Endodermal cell (in vitro differentiated cells): ENCODE measurements at regions not wholly inside any gene's neighbourhood (a gene's known extent, or its start where the extent isn't known, plus 50 kb on each side); places are given as distances from the start of the nearest gene placed in this dataset.

Source experiments
- DNase-seq: peaks from one replicate; pipeline ENCODE4 v3.0.0-alpha.2; 2017
- H3K27ac ChIP-seq: 2 replicates; pipeline ENCODE4 v1.5.1; 2013; ENCODE audit warnings: mild to moderate bottlenecking, low read depth, low read length, moderate library complexity
- H3K27me3 ChIP-seq: 2 replicates; pipeline ENCODE4 v1.6.1; 2013; ENCODE audit warnings: mild to moderate bottlenecking, low read length, moderate library complexity; ENCODE audit not compliant: insufficient read depth, control insufficient read depth, poor library complexity, severe bottlenecking
- H3K36me3 ChIP-seq: 2 replicates; pipeline ENCODE4 v1.7.0; 2013; ENCODE audit warnings: mild to moderate bottlenecking, low read length, moderate library complexity; ENCODE audit not compliant: control insufficient read depth, insufficient read depth
- H3K4me1 ChIP-seq: one replicate; pipeline ENCODE4 v1.7.0; 2013; ENCODE audit warnings: low read length; ENCODE audit not compliant: control insufficient read depth, insufficient read depth
- H3K4me3 ChIP-seq: 2 replicates; pipeline ENCODE4 v1.5.1; 2013; ENCODE audit warnings: mild to moderate bottlenecking, low read length, moderate library complexity
- H3K9ac ChIP-seq: 2 replicates; pipeline ENCODE4 v1.6.1; 2013; ENCODE audit warnings: mild to moderate bottlenecking, low read length, moderate library complexity; ENCODE audit not compliant: poor library complexity, severe bottlenecking; ENCODE audit errors: extremely low read depth
- H3K9me3 ChIP-seq: 2 replicates; pipeline ENCODE4 v1.6.1; 2013; ENCODE audit warnings: mild to moderate bottlenecking, low read length, moderate library complexity; ENCODE audit not compliant: control insufficient read depth
- H3K27ac Mint-ChIP-seq: 2 replicates; pipeline ENCODE4 v1.8.0; 2020; ENCODE audit warnings: mixed read lengths
- H3K27me3 Mint-ChIP-seq: 2 replicates; pipeline ENCODE4 v1.8.0; 2021; ENCODE audit warnings: mild to moderate bottlenecking, mixed read lengths; ENCODE audit not compliant: insufficient read depth
- H3K36me3 Mint-ChIP-seq: 2 replicates; pipeline ENCODE4 v1.8.0; 2020; ENCODE audit warnings: low read depth, mixed read lengths
- H3K4me1 Mint-ChIP-seq: 2 replicates; pipeline ENCODE4 v1.8.0; 2020; ENCODE audit warnings: mixed read lengths
- H3K4me3 Mint-ChIP-seq: 2 replicates; pipeline ENCODE4 v1.8.0; 2020; ENCODE audit warnings: mild to moderate bottlenecking, moderate library complexity, mixed read lengths
- H3K9me3 Mint-ChIP-seq: 2 replicates; pipeline ENCODE4 v1.8.0; 2020; ENCODE audit warnings: mild to moderate bottlenecking, mixed read lengths
- WGBS, 2 experiments: methylation state at CpG; one replicate each; pipeline versions ENCODE4 v1.1.5 to v1.1.7; 2013; ENCODE audit warnings: missing lambda C conversion rate in 2 of 2, mixed read lengths in 1 of 2; ENCODE audit not compliant: insufficient coverage in 1 of 2, insufficient read length in 1 of 2; 5-methylcytosine and 5-hydroxymethylcytosine counted together
- TF ChIP-seq, protein P1 (sequence below): fragments of 200-600 bp; sonication (generic); conservative IDR thresholded peaks from 2 replicates; pipeline ENCODE4 v1.5.0; 2021; ENCODE audit warnings: antibody characterized with exemption, mild to moderate bottlenecking

DNA sequence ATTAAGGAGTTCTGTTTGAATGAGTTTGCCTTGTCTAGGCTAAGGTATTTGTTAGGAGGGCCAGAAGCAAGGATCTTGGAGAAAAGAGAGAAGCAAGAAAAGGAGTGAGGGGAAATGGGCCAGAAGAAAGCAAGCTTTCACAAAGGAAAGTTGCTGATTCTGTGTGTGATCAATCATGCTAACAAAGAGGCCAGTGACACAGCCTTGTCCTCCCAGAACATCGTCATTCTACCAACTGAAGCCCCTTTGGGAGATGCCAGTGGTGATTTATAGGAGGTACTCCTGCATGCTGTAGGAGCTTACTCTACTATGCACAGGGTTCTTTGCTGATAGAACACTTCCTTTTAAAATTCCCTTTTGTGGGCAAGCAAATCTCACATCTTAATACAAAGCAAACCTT, 449.2 kb upstream of the SPRED2 start:
- peaks cover 2% of the 10 kb centered on the region for H3K27me3 Mint-ChIP-seq
- WGBS, 2 experiments = 92% methylated on average over 1 of the region's 1 CpG; no CpG with 5 or more reads in 1 of the 2 experiments
- Histone ChIP-seq H3K27ac (peak overlapping the region; percentile 69), H3K4me3 (no peak overlapping the region), H3K36me3 (no peaks in the 10 kb centered on the region), H3K27me3 (no peaks in the 10 kb centered on the region), H3K4me1 (no peaks in the 10 kb centered on the region), H3K9me3 (no peaks in the 10 kb centered on the region), H3K9ac (no peak overlapping the region)
- TF ChIP-seq, protein P1, sequence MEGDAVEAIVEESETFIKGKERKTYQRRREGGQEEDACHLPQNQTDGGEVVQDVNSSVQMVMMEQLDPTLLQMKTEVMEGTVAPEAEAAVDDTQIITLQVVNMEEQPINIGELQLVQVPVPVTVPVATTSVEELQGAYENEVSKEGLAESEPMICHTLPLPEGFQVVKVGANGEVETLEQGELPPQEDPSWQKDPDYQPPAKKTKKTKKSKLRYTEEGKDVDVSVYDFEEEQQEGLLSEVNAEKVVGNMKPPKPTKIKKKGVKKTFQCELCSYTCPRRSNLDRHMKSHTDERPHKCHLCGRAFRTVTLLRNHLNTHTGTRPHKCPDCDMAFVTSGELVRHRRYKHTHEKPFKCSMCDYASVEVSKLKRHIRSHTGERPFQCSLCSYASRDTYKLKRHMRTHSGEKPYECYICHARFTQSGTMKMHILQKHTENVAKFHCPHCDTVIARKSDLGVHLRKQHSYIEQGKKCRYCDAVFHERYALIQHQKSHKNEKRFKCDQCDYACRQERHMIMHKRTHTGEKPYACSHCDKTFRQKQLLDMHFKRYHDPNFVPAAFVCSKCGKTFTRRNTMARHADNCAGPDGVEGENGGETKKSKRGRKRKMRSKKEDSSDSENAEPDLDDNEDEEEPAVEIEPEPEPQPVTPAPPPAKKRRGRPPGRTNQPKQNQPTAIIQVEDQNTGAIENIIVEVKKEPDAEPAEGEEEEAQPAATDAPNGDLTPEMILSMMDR = no peak
- H3K27ac Mint-ChIP-seq = no peak overlapping the region
- H3K4me3 Mint-ChIP-seq = no peak overlapping the region
- DNase-seq = no peak
- H3K36me3 Mint-ChIP-seq = no peaks in the 10 kb centered on the region
- peaks cover 12% of the 10 kb centered on the region for H3K4me1 Mint-ChIP-seq
- no peaks in the 10 kb centered on the region for H3K9me3 Mint-ChIP-seq

DNA sequence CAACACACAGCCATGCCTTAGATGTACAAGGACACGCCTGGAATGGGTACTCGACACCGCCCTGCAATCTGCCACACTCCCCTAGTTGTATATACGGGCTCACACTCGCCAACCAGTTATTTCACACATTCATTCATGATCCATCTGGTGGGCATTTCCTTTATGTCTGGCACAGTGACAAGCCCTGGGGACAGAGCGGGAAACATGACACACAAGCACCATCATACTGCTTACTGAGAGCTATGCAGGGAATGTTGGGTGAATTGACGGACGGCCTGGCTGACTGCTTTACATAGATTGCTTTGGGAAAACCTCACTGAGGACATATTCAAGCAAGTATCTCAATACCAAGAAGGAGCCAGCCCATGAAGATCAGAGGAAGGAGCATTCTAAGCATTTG, 448.0 kb upstream of the SPRED2 start:
- H3K4me3 ChIP-seq = no peak overlapping the region
- H3K27me3 ChIP-seq = no peaks in the 10 kb centered on the region
- Mint-ChIP-seq H3K4me1 (peaks cover 22% of the 10 kb centered on the region), H3K27ac (no peak overlapping the region), H3K9me3 (no peaks in the 10 kb centered on the region), H3K36me3 (no peaks in the 10 kb centered on the region), H3K27me3 (no peaks in the 10 kb centered on the region), H3K4me3 (no peak overlapping the region)
- no peaks in the 10 kb centered on the region for H3K36me3 ChIP-seq
- no peaks in the 10 kb centered on the region for H3K4me1 ChIP-seq
- H3K27ac ChIP-seq = no peak overlapping the region
- TF ChIP-seq, protein P1 = no peak
- no peak overlapping the region for H3K9ac ChIP-seq
- 85% methylated on average over 4 to 8 of the region's 8 CpGs for WGBS, 2 experiments
- DNase-seq = no peak
- no peaks in the 10 kb centered on the region for H3K9me3 ChIP-seq

DNA sequence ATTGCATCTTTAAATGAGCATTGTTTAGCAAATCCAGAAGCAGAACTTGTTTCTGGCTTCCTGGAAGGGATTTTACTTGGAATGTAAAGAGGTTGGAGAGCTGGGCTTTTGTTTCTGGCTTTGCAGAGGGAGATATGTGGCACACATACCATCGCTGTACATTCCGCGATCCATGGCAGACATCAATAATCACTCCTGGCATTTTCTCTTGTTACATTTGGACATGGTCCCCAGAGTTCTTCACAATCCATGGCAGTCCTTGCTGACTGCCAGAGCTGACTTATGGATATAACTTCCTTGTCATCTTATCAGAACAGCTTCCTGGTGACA, 445.6 kb upstream of the SPRED2 start:
- Mint-ChIP-seq H3K27ac (no peak overlapping the region), H3K36me3 (no peaks in the 10 kb centered on the region), H3K27me3 (no peaks in the 10 kb centered on the region), H3K9me3 (no peaks in the 10 kb centered on the region), H3K4me3 (no peak overlapping the region), H3K4me1 (peaks cover 27% of the 10 kb centered on the region)
- H3K27ac ChIP-seq = no peak overlapping the region
- no peaks in the 10 kb centered on the region for H3K4me1 ChIP-seq
- no peaks in the 10 kb centered on the region for H3K9me3 ChIP-seq
- TF ChIP-seq, protein P1 = no peak
- 75 to 79% methylated on average over 3 of the region's 3 CpGs for WGBS, 2 experiments
- DNase-seq = no peak
- no peak overlapping the region for H3K9ac ChIP-seq
- H3K36me3 ChIP-seq = no peaks in the 10 kb centered on the region
- H3K4me3 ChIP-seq = no peak overlapping the region
- no peaks in the 10 kb centered on the region for H3K27me3 ChIP-seq
